Activated gamma-delta T cell treated with anti-CD3 and anti-CD28 coated beads, Interleukin-2, amount 50 U/mL, for 16 hours (primary cell): ENCODE measurements at regions not wholly inside any gene's neighbourhood (a gene's known extent, or its start where the extent isn't known, plus 50 kb on each side); places are given as distances from the start of the nearest gene placed in this dataset.
"Not testable (repeated sequence)": the region's sequence is repeated elsewhere in the genome, so short reads cannot be mapped to it uniquely, and the experiment has no call there.

Experiments
- DNase-seq: peaks from one replicate; pipeline ENCODE4 v3.0.0-alpha.2; 2020; ENCODE audit warnings: low read depth

- no peak for DNase-seq
These were observed 179.9 kb downstream of the ZC3H11B start for GRCh38 chr1:219433001-219433400.

- DNase-seq: no peak
These were observed 180.7 kb downstream of the ZC3H11B start for GRCh38 chr1:219432191-219432606.

- DNase-seq: no peak
These were observed 182.5 kb downstream of the ZC3H11B start for GRCh38 chr1:219430419-219430818.

- DNase-seq: no peak
These were observed 184.3 kb downstream of the ZC3H11B start for GRCh38 chr1:219428651-219429050.

- no peak for DNase-seq
These were observed 184.9 kb downstream of the ZC3H11B start for GRCh38 chr1:219427989-219428388.

- no peak for DNase-seq
These were observed 185.5 kb downstream of the ZC3H11B start for GRCh38 chr1:219427403-219427802.

GRCh38 chr1:219422811-219423598 lies 189.9 kb downstream of the ZC3H11B start:
- DNase-seq: no peak

- DNase-seq: no peak
These were observed 192.0 kb downstream of the ZC3H11B start for GRCh38 chr1:219420913-219421312.

GRCh38 chr1:219419860-219420259 lies 193.0 kb downstream of the ZC3H11B start:
- DNase-seq: no peak

GRCh38 chr1:219419065-219419464 lies 193.8 kb downstream of the ZC3H11B start:
- no peak for DNase-seq

- DNase-seq: no peak
These were observed 195.3 kb downstream of the ZC3H11B start for GRCh38 chr1:219417610-219418009.

GRCh38 chr1:219416598-219417238 lies 196.2 kb downstream of the ZC3H11B start:
- DNase-seq: peak; percentile 9

- DNase-seq: no peak
These were observed 197.0 kb downstream of the ZC3H11B start for GRCh38 chr1:219415915-219416314.

- DNase-seq: no peak
These were observed 197.5 kb downstream of the ZC3H11B start for GRCh38 chr1:219415433-219415832.

GRCh38 chr1:219414250-219414649 lies 198.7 kb downstream of the ZC3H11B start:
- no peak for DNase-seq

- no peak for DNase-seq
These were observed 199.4 kb downstream of the ZC3H11B start for GRCh38 chr1:219413536-219413935.

- DNase-seq: no peak
These were observed 200.1 kb downstream of the ZC3H11B start for GRCh38 chr1:219412772-219413171.

- DNase-seq: not testable (repeated sequence)
These were observed 202.2 kb downstream of the ZC3H11B start for GRCh38 chr1:219410721-219411120.

- no peak for DNase-seq
These were observed 207.2 kb downstream of the ZC3H11B start for GRCh38 chr1:219405531-219406331.

GRCh38 chr1:219404629-219405028 lies 208.3 kb downstream of the ZC3H11B start:
- no peak for DNase-seq

GRCh38 chr1:219402925-219403324 lies 210.0 kb downstream of the ZC3H11B start:
- no peak for DNase-seq

GRCh38 chr1:219401724-219402625 lies 210.9 kb downstream of the ZC3H11B start:
- no peak for DNase-seq
